HepG2 (cell line): ENCODE measurements at regions not wholly inside any gene's neighbourhood (a gene's known extent, or its start where the extent isn't known, plus 50 kb on each side); places are given as distances from the start of the nearest gene placed in this dataset.

Source experiments
- CTCF ChIP-seq: sonication (generic); formaldehyde crosslinking; IDR thresholded peaks from 2 replicates; pipeline ENCODE4 v1.5.0; 2020; ENCODE audit warnings: mild to moderate bottlenecking, missing genetic modification reagents, moderate library complexity
- MLXIP ChIP-seq: sonication (generic); formaldehyde crosslinking; IDR thresholded peaks from 2 replicates; pipeline ENCODE4 v1.9.0; 2021; ENCODE audit warnings: missing genetic modification reagents, borderline replicate concordance
- RFX5 ChIP-seq: IDR thresholded peaks from 2 replicates; pipeline ENCODE4 v1.6.1; 2011; ENCODE audit warnings: low read depth, low read length, improper control_type of control experiment
- ZBTB40 ChIP-seq, 2 experiments: fragments of 450-650 bp in 1 of 2; sonication (generic) in 1 of 2; formaldehyde crosslinking in 1 of 2; IDR thresholded peaks; 2 replicates each; pipeline versions ENCODE4 v1.6.1 to v1.8.0; 2016 to 2022; ENCODE audit warnings: antibody characterized with exemption in 1 of 2, mild to moderate bottlenecking in 1 of 2, missing genetic modification reagents in 1 of 2
- ZNF274 ChIP-seq: sonication (generic); formaldehyde crosslinking; IDR thresholded peaks from 2 replicates; pipeline ENCODE4 v1.5.1; 2020; ENCODE audit warnings: mild to moderate bottlenecking, missing genetic modification reagents
- ZNF276 ChIP-seq: sonication (generic); formaldehyde crosslinking; IDR thresholded peaks from 2 replicates; pipeline ENCODE4 v1.4.0; 2020; ENCODE audit warnings: mild to moderate bottlenecking, low read depth, missing genetic modification reagents
- ZNF362 ChIP-seq: sonication (generic); formaldehyde crosslinking; IDR thresholded peaks from 2 replicates; pipeline ENCODE4 v1.4.0; 2020; ENCODE audit warnings: missing genetic modification reagents, mild to moderate bottlenecking, borderline replicate concordance

- TF ChIP-seq ZNF274 (CRISPR knock-in tag) (no peak), ZBTB40 (IDR thresholded peaks at IDR 0.05) (no peak), ZBTB40 (CRISPR knock-in tag; IDR thresholded peaks at IDR 0.05) (no peak), ZNF362 (no peak), RFX5 (no peak), MLXIP (no peak), ZNF276 (CRISPR knock-in tag) (no peak), CTCF (no peak)
Measured at GRCh38 chr3:182243625-182244024, 531.9 kb downstream of the SOX2 start.
